Pons (tissue), 1 donor: ENCODE measurements at regions not wholly inside any gene's neighbourhood (a gene's known extent, or its start where the extent isn't known, plus 50 kb on each side); places are given as distances from the start of the nearest gene placed in this dataset.
"Not testable (repeated sequence)": the region's sequence is repeated elsewhere in the genome, so short reads cannot be mapped to it uniquely, and the experiment has no call there.

Source experiments
- DNase-seq: peaks from one replicate; pipeline ENCODE4 v3.0.0-alpha.2; 2016; ENCODE audit warnings: low spot score

DNA sequence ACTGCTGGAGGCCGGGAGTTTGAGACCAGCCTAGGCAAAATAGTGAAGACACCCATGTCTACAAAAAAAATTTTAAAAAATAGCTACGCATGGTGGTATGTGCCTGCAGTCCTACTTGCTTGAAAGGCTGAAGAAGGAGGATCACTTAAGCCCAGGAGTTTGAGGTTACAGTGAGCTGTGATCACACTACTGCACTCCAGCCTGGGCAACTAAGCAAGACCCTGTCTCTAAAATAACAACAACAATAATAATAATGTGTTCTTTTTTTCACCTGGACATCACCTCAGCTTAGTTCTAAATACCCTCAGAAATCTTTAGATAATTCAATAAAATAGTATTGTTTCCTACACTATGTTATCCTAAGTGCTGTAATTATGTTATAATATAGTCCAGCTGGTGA lies 397.1 kb upstream of the ZNF804A start:
- DNase-seq: no peak

DNA sequence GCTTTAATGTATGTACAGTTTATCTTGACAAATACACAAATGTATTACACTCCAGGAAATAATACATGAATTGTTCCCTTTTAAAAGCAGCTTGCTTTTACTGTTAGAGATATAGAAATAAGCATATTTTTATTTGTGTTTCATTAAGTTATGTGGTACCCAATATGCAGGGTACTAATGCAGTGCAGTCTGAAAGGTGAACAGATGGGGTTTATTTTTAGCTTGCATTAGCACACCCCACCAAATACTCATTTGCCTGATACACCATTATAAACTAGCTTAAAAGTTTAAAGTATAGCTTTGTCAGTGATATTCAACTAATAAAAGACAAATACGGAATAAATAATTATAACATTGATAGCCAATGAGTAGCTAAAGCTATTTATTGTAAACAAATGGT lies 394.7 kb upstream of the ZNF804A start:
- no peak for DNase-seq

DNA sequence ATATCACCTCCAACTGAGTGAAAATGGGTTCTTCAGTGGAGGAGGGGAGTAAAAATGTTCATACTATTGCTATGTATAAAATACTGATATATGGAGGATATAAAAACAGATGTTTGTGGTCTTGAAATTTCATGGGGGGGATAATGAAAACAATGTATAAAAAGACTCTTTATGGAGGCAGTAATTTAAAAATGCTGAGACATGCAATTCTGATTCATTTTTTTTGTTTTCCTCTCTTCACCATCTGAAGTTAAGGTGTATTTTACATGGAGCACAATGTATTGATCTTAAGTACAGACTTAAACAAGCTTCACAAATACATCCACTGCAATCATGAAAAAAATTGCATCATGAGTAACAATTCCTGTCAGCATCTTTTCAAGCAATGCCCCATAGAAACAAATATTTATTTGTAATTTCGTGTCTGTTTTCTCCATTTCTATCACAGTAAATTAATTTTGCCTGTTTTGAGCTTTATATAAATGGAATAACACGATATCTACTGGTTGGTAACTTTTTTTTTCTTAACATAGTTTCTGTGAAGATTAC lies 393.2 kb upstream of the ZNF804A start:
- DNase-seq: no peak

DNA sequence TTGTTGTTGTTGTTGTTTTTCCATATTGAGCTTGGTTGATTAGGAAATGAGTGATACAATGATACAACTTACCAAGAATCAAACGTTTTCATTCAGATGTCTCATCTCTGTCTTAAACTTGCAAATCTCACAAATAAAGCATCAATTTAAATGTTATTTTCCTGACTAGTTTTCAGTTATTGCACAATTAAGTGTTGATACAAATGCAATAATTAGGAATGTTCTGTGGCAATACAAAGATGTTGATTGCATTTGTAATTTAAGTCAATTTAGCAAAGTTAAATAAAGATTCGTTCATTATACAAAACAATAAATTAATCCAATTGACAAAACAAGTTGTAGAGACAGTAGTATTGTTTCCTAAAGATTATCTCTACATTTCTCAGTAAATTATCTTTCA lies 392.3 kb upstream of the ZNF804A start:
- no peak for DNase-seq

DNA sequence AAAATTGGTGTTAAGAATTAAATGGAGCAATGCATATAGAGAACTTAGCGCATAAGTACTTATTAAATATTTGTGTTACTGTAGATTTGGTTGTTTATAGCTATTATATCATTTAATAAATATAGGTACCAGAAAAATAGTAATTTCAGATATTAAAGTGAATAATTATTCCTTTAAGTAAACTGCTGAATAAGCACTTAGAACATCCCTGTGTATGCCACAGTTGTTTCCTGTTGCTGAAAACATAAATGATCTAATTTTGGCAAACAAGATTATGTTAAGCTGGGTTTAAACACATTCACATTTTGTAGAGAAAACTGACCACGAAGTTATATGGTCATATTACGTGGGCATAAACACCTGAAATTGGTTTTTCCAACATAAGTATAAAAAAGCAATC lies 388.0 kb upstream of the ZNF804A start:
- no peak for DNase-seq

DNA sequence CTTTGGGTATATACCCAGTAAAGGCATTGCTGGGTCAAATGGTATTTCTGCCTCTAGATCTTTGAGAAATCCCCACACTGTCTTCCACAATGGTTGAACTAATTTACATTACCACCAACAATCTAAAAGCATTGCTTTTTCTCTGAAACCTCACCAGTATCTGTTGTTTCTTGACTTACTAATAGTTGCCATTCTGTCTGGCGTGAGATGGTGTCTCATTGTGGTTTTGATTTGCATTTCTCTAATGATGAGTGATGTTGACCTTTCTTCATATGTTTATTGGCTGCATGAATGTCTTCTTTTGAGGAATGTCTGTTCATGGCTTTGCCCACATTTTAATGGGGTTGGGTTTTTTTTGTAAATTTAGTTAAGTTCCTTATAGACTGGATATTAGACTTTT lies 382.6 kb upstream of the ZNF804A start:
- DNase-seq: no peak

DNA sequence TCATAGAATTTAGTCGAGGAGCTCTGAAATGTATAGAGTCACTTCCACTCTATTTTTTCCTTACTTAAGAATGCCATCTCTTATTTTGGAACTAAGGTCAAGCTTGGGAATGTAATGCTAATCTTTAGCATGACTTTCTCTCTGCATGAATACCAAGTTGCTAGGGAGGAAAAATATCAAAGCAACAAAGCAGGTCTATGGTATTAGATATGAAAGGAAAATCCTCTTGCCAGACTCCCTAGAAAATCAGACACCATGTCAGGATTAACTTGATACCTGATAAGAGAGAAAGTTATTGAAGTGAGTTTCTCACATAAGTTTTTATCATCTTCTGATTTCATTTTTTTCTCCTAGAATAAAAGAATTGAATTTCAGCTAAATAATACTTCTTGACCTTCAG lies 341.7 kb upstream of the ZNF804A start:
- no peak for DNase-seq

DNA sequence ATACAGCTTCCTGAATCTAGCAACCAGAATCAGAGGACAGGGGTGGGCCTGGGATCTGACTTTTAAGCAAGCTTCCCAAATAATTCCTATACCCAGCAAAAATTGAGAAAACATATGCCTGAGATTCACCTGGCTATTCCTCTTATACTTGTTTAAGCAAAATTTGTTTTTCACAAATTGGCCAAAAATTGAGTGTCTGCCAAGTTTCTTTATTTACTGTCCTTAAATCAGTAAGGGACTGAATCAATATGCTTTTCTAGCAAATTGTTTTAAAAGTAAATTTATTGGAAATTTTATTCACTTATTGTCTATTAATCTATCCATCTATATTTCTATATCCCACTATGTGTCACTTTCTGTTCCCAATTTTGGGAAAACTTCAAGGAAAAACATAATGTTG lies 337.0 kb upstream of the ZNF804A start:
- no peak for DNase-seq

DNA sequence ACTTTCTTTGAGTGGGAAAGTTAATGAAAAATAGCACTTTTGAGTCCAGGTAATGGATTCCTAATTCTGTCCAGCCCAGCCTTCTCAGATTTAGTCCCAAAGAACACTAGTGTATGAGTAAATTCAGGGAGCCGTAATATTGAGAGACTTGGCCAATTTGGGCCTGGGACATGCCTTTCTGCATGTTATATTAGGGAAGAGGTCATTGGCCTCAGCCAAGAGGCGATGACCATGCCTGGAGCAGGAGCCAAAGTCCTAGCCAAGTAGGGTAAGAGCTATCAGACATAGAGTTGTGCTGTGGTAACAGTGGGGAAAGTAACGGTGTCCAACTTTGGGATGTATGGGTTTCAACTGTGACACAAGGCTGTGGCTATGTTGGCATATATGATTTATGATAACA lies 336.5 kb upstream of the ZNF804A start:
- DNase-seq: no peak

DNA sequence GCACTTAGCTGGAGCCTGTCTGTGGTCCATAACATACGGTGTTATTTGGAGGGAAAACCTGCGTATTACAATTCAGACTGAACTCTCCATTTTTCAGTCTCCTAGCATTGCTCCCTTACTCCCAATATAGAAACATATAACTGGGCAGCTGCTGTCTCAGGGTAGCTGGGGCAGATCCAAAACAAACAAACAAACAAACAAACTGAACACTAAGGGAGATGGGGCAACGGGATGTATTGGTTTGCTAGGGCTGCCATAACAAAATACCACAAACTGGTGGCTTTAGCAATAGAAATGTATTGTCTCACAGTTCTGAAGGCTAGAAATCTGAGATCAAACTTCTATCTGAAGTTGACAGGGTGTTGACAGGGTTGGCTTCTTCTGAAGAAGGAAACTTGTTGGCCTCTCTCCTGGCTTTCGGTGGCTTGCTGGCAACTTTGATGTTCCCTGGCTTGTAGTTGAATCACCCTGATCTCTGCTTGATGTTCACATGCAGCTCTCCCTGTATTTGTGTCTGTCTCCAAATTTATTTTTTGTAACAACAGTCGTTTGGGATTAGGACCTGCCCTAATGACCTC lies 329.3 kb upstream of the ZNF804A start:
- no peak for DNase-seq

DNA sequence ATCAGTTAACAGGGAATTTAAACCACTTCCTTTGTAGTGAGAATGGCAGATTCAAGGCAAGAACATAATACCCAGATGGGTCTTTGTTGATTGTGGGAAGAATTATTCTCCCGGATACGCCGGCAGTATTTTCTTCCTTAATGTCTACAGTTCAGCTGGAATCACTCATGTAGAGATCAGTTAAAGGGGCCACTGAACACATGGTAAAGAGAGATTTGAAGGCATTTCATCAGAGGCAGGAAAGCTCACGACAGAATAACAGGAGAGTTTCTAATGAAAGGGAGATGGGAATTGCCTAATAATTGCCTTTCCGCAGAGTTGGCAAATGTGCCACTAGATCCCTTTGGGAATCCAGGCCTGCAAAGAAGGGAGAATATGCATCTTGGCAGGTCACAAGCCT lies 327.7 kb upstream of the ZNF804A start:
- no peak for DNase-seq

DNA sequence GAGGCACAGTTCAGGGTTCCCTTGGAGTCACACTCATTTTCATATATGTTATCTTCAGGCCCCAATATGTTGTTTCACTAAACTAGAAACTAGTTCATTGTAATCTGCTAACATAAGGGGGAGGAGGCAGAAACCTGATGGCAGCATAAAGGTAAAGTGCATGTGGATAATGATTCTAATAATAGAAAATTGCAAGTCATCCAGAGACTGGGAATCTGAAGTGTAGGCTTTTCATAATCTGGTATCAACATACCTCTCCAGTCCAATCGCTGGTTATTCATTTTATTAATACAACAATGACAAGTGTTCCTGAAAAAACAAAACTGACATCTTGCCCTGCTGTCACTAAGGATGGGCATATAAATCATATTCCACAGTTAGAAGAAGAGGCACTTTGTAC lies 326.3 kb upstream of the ZNF804A start:
- DNase-seq: no peak

DNA sequence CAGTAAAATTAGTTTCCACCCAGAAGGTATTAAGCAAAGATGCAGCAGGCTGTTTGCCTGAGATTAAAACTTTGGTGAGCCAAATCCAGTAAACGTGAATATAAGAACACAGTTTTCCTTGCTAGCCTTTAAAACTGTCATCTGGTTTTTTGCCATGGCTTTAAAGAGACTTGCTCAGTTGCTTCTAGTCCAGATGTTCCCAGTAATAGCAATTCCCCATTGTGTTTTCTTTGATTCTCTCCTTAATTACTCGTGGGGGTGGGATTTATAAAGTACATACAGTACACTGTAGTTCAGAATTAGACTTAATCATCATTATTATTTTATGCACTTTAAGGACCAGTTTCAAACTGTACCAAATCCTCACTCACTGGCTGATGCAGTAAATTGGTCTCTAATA lies 303.5 kb upstream of the ZNF804A start:
- DNase-seq: no peak

DNA sequence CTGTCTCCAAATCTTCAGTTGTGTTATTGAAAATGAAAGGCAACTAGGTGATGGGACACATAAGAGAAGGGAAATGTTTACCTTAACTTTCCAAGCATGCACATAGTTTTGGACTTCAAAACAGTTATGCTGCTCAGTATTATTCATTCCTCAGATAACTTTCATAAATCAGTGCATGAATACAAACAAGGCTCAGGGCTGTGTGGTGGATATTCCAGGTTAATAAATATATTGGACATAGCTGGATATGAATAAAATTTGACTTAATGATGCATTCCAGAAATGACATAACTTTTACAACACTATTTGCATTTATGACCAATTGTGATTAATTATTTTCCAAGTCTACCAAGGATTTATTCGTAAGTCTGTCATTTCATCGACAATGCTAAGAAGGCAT lies 301.2 kb upstream of the ZNF804A start:
- no peak for DNase-seq

DNA sequence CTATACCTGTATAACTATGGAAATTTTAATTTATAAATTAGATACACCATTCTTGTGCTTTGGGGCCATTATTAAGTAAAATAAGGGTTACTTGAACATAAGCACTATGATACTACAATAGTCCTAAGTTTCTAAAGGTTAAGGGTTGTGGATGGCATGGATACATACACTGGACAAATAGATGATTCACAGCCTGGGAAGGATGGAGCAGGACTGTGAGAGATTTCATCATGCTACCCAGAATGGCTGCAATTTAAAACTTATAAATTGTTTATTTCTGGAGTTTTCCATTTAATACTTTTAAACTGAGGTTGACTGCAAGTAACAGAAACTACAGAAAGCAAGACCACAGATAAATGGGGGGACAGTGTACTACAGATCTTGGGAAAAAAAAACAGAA lies 295.8 kb upstream of the ZNF804A start:
- no peak for DNase-seq

DNA sequence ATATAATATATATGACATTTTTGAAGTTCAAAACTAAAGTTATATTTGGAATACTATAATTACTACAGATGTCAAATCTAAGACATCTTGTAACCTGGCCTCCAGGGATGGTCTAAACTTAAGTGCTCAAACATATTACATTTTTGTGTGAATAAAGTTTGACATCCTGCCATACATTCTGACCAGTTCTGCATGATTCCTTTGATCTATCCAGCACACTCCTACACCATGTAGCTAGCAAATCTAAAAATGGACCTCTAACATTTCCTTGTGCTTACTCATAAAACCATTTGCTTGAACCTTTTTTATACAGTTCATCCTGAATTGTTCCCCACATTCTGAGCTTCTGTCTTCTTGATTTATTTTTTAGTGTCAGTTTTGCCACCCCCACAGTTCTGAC lies 294.3 kb upstream of the ZNF804A start:
- DNase-seq: no peak

DNA sequence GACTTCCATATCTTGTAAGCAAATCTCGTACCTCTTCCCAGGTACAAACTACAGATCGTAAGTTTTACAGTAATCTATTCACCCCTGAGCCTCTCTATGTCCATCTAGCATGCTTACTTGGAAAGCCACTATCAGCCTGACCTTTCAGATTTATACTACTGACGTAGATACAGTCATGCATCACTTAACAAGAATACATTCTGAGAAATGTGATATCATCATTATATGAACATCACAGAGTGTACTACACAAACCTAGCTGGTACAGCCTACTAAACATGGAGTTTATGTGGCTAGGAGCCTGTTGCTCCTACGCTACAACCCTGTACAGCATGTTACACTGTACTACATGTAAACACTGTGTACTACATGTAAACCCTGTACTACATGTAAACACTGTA lies 293.2 kb upstream of the ZNF804A start:
- no peak for DNase-seq

DNA sequence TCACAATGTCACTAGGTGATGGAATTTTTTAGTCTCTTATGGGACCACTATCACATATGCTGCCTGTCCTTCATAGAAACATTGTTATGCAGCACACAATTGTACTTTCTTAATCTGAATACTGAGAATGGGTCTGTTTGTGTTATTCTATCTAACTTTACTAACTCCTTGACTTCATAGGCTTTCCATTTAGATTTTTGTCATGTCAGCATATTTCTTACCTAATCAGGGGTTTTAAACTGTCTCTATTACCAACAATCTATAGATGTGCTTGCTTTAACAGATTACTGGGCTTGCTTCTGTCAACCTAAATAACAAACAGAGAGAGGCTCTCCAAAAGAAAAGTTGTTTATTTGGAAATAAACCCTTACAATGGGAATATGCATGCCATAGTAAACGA lies 289.6 kb upstream of the ZNF804A start:
- no peak for DNase-seq

DNA sequence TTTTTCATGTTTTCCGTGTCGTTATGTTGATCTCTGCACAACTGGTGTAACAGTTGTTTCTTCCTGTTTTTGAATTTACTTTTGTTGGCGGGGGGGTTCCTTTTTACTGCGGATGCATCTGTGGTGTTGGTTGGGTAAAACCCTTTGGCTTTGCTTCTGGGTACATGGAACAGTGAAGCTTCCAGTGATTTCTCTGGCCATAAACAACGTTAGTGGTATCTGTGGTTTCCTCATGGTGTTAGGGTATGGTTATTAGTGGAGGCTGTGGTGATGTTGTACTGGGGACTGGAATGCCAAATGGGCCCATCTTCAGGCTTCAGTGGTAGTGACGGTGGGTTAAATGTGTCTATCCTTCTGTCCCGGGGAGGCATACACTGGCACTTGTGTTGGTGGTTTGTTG lies 285.4 kb upstream of the ZNF804A start:
- DNase-seq: no peak

DNA sequence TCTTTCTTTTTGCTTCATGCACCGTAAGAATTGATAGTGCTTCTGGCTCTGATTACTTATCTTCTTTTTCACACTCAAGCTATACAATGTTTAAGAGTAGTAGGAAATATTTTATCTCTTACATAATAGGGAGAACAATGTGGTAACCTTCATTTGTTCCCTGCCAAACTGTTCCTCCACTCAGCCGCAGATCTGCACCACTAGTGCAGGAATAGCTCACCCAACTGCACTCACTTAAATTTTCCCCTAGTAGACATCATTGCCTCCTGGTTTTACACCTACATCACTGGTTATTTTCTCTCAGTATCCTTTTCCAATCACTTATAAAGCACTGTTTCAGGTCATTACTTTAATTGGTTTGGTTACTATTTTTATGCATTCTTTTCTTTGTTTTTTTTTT lies 283.5 kb upstream of the ZNF804A start:
- DNase-seq: no peak

DNA sequence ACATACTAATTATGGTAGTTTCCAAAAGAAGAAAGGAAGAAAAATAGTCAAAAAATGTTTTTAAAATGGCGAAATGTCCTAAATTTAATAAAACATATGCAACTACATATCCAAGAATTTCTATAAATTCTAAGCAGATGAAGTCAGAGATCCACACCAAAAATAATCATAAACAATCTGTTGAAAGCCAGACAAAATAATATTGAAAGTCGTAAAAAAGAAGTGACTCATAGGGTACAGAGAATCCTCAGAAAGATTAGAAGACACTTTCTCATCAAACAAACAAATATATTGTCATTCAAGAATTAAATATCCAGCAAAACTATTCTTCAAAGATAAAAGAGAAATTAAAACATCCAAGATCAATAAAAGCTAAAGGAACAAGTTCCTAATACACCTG lies 281.4 kb upstream of the ZNF804A start:
- DNase-seq: no peak

DNA sequence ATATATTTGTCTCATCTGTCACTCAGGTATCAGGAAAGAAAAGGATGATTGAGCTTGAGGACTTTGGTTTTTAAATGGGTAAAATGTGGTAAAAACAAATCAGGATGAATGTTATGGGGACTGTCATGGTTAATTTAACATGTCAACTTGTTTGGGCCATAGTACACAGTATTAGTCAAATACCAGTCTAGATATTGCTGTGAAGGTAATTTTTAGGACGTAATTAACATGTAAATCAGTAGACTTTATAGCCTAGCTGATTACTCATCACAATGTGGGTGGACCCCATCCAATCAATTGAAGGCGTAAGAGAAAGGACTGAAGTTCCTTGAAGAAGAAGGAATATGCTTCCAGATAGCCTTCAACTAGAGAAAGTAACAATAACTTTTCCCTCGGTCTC lies 275.7 kb upstream of the ZNF804A start:
- no peak for DNase-seq

DNA sequence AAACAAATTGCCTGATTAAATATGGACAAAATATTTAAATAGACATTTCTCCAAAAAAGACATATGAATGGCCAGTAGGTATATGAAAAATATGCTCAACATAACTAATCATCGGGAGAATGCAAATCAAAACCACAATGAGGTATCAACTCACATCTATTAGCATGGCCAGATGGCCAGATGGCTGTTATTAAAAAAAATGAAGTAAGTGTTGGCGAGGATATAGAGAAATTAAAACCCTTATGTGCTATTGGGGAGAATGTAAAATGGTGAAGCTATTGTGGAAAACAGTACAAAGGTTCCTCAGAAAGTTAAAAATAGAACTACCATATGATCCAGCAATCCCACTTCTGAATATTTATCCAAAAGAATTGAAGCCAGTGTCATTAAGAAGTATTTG lies 272.3 kb upstream of the ZNF804A start:
- DNase-seq: no peak

DNA sequence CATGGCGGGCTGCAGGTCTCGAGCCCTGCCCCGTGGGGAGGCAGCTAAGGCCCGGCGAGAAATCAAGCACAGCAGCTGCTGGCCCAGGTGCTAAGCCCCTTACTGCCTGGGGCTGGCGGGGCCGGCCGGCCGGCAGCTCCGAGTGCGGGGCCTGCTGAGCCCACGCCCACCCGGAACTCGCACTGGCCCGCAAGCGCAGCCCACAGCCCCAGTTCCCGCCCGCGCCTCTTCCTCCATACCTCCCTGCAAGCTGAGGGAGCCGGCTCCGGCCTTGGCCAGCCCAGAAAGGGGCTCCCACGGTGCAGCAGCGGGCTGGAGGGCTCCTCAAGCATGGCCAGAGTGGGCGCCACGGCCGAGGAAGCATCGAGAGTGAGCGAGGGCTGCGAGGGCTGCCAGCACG lies 270.5 kb upstream of the ZNF804A start:
- DNase-seq: not testable (repeated sequence)

DNA sequence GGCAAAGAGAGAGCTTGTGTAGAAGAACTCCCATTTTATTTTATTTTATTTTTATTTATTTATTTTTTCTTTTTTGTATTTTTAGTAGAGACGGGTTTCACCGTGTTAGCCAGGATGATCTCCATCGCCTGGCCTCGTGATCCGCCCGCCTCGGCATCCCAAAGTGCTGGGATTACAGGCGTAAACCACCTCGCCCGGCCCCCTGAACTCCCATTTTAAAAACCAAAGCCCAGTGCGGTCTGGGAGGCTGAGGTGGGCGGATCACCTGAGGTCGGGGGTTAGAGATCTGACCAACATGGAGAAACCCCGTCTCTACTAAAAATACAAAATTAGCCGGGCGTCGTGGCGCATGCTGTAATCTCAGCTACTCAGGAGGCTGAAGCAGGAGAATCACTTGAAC lies 267.8 kb upstream of the ZNF804A start:
- not testable (repeated sequence) for DNase-seq
